Transverse colon (tissue), 4 donors: ENCODE measurements at regions not wholly inside any gene's neighbourhood (a gene's known extent, or its start where the extent isn't known, plus 50 kb on each side); places are given as distances from the start of the nearest gene placed in this dataset.

Experiments
- DNase-seq: peaks from one replicate; pipeline ENCODE4 v3.0.0-alpha.2; 2019
- H3K27ac ChIP-seq, 4 donors: fragments of 200-600 bp; sonication (generic); 2 replicates each; pipeline ENCODE4 v1.5.1; 2016 to 2018; ENCODE audit warnings: inconsistent platforms in 4 of 4
- H3K27me3 ChIP-seq: fragments of 200-600 bp; sonication (generic); 2 replicates; pipeline ENCODE4 v1.5.1; 2017; ENCODE audit warnings: inconsistent platforms
- H3K36me3 ChIP-seq, 4 donors: fragments of 200-600 bp; sonication (generic); 2 replicates each; pipeline ENCODE4 v1.5.1; 2017 to 2019; ENCODE audit warnings: inconsistent platforms in 4 of 4
- H3K4me1 ChIP-seq, 4 donors: fragments of 200-600 bp; sonication (generic); 2 replicates each; pipeline ENCODE4 v1.5.1; 2017 to 2020; ENCODE audit warnings: inconsistent platforms in 4 of 4
- H3K4me3 ChIP-seq, 4 donors: fragments of 200-600 bp; sonication (generic); 1 replicate in 1 of 4; 2 replicates in 3 of 4; pipeline versions ENCODE4 v1.5.1 to v1.6.1; 2017 to 2019; ENCODE audit warnings: inconsistent platforms in 4 of 4
- H3K9me3 ChIP-seq, 2 donors: fragments of 200-600 bp; sonication (generic); 2 replicates each; pipeline ENCODE4 v1.5.1; 2017 to 2019; ENCODE audit warnings: inconsistent platforms in 2 of 2
- EP300 ChIP-seq: sonication (generic); formaldehyde crosslinking; IDR thresholded peaks from one replicate; pipeline ENCODE4 v1.6.1; 2017; ENCODE audit warnings: antibody characterized with exemption, low read depth
- POLR2A ChIP-seq: fragments of 450-650 bp; IDR thresholded peaks from one replicate; pipeline ENCODE4 v1.6.1; 2016; ENCODE audit warnings: antibody characterized with exemption, mild to moderate bottlenecking, moderate library complexity
- POLR2AphosphoS5 ChIP-seq, 3 donors: sonication (generic); formaldehyde crosslinking; IDR thresholded peaks; one replicate each; pipeline ENCODE4 v1.6.1; 2016; ENCODE audit warnings: antibody characterized with exemption in 3 of 3
- WGBS, 2 donors: methylation state at CpG; one replicate each; pipeline ENCODE4 v1.1.5; 2018; ENCODE audit warnings: low coverage in 1 of 2; 5-methylcytosine and 5-hydroxymethylcytosine counted together
- in situ Hi-C, 4 donors: fragments of 200-750 bp; cut with MboI; loops; one replicate each; pipeline versions ENCODE4 v1.15.0 to v1.15.1; 2017; ENCODE audit warnings: low sequenced_read_pairs in 3 of 4, low pct_ligation_motif_present in 1 of 4, low pct_unique_long_range_greater_than_20kb in 1 of 4
- intact Hi-C: fragments of 100-400 bp; cut with DNase I; formaldehyde crosslinking; loops from one replicate; pipeline ENCODE4 v1.15.1; 2023; ENCODE audit warnings: low total_unique reads
- TF ChIP-seq, protein P1 (sequence below), 5 experiments: fragments of 200-600 bp in 3 of 5; fragments of 450-650 bp in 2 of 5; sonication (generic) in 3 of 5; IDR thresholded peaks; 1 replicate in 2 of 5; 2 replicates in 3 of 5; pipeline ENCODE4 v1.5.1; 2016 to 2017; ENCODE audit warnings: antibody characterized with exemption in 5 of 5, inconsistent platforms in 3 of 5, mild to moderate bottlenecking in 2 of 5, moderate library complexity in 1 of 5

DNA sequence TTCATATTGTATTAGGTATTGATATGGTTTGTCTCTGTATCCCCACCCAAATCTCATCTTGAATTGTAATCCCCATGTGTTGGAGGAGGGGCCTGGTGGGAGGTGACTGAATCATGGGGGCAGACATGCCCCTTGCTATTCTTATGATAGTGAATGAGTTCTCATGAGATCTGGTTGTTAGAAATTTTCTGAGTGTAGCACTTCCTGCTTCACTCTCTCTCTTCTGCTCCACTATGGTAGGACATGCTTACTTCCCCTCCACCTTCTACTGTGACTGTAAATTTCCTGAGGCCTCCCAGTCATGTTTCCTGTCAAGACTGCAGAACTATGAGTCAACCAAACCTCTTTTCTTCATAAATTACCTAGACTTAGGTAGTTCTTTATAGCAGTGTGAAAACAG lies 187.4 kb upstream of the SLC24A2 start:
- H3K27me3 ChIP-seq: no peaks in the 10 kb centered on the region
- in situ Hi-C loops: no loop called here
- no peak overlapping the region for H3K27ac ChIP-seq
- DNase-seq: no peak
- no peaks in the 10 kb centered on the region for H3K9me3 ChIP-seq
- no peak overlapping the region for H3K4me3 ChIP-seq
- TF ChIP-seq, protein P1, sequence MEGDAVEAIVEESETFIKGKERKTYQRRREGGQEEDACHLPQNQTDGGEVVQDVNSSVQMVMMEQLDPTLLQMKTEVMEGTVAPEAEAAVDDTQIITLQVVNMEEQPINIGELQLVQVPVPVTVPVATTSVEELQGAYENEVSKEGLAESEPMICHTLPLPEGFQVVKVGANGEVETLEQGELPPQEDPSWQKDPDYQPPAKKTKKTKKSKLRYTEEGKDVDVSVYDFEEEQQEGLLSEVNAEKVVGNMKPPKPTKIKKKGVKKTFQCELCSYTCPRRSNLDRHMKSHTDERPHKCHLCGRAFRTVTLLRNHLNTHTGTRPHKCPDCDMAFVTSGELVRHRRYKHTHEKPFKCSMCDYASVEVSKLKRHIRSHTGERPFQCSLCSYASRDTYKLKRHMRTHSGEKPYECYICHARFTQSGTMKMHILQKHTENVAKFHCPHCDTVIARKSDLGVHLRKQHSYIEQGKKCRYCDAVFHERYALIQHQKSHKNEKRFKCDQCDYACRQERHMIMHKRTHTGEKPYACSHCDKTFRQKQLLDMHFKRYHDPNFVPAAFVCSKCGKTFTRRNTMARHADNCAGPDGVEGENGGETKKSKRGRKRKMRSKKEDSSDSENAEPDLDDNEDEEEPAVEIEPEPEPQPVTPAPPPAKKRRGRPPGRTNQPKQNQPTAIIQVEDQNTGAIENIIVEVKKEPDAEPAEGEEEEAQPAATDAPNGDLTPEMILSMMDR (IDR thresholded peaks at IDR 0.05): no peak
- TF ChIP-seq EP300 (no peak), POLR2A (no peak), POLR2AphosphoS5 (IDR thresholded peaks at IDR 0.05) (no peak)
- no peaks in the 10 kb centered on the region for H3K4me1 ChIP-seq
- no peaks in the 10 kb centered on the region for H3K36me3 ChIP-seq
- intact Hi-C loops: no loop called here

DNA sequence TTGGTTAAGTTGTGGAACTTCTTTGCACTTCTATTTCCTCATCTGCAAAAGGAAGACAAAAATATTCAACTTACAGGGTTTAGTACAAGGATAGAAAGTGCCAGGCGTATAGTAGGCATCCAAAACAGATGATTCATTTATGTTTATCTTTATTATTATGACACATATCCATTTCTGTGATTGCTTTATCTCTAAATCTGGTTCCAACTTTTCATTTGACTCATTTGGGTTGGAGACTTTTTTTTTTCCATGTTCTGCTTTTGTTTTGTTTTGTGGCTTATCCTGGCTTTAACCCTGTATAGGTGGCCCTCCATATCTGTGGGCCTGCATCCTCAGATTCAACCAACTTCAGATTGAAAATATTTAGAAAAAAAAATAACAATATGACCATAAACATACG lies 186.7 kb upstream of the SLC24A2 start:
- Histone ChIP-seq H3K9me3 (no peaks in the 10 kb centered on the region), H3K27ac (no peak overlapping the region), H3K4me3 (no peak overlapping the region), H3K27me3 (no peaks in the 10 kb centered on the region), H3K4me1 (no peaks in the 10 kb centered on the region), H3K36me3 (no peaks in the 10 kb centered on the region)
- 62 to 64% methylated on average over 2 of the region's 2 CpGs for WGBS, 2 donors
- TF ChIP-seq POLR2AphosphoS5 (IDR thresholded peaks at IDR 0.05) (no peak), EP300 (no peak), POLR2A (no peak)
- TF ChIP-seq, protein P1 (IDR thresholded peaks at IDR 0.05): no peak
- intact Hi-C loops: no loop called here
- DNase-seq: no peak
- in situ Hi-C loops: no loop called here

DNA sequence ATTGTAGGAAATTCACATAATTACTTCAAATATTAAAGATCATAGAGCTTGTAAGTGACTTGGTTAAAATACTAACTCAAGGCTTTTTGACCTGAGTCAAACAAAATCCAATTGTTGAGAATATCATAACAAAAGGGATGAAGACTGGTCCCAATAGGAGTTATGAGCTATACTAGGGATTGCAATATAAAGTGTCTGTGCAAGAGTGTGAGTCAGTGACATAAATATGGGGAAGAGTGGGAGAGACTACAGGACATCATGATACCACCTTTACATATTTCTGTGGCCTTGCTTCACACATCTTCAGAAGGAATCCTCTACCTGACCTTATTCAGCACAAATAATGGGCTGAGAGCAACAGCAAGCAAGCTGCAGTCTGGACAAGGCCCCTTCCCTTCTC lies 180.9 kb upstream of the SLC24A2 start:
- intact Hi-C loops (loop anchor here (10.0 kb wide), 1 partner anchor 2005 kb away; no protein-coding TSS in a partner anchor), in situ Hi-C loops (no loop called here)
- H3K9me3 ChIP-seq: no peaks in the 10 kb centered on the region

DNA sequence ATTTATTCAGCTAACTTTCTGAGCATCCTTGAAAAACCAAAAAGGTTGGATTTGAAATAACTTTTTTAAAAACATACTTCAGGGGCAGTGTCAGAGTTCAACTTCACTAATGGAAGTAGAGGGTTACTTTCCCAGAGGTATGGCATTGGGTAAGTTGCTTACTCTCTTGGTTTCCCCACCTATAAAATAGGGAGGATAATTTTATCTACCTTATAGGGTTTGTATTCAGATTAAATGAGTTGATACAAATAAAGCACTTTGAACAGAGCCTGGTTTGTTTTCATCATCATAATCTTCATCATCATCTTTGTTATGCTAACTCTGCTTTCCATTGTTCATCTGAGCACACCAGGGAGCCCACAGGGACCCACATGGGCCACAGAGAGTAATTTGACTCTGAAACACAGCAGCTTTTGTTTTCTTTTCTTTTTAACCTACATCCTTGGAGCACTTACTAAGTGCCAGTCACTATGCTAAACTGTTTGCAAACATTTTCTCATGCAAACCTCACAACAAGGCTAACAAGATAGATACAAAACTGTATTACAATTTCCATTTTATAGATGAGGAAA lies 179.1 kb upstream of the SLC24A2 start:
- H3K27ac ChIP-seq: no peak overlapping the region
- no peak overlapping the region for H3K4me3 ChIP-seq
- no peaks in the 10 kb centered on the region for H3K36me3 ChIP-seq
- intact Hi-C loops (loop anchor here (10.0 kb wide), 1 partner anchor 2003 kb away; no protein-coding TSS in a partner anchor), in situ Hi-C loops (no loop called here)
- H3K9me3 ChIP-seq: no peaks in the 10 kb centered on the region
- H3K4me1 ChIP-seq: no peaks in the 10 kb centered on the region
- no peak for TF ChIP-seq EP300
- TF ChIP-seq POLR2AphosphoS5 (IDR thresholded peaks at IDR 0.05): no peak
- TF ChIP-seq POLR2A: no peak
- TF ChIP-seq, protein P1 (IDR thresholded peaks at IDR 0.05): no peak
- no peak for DNase-seq
- H3K27me3 ChIP-seq: no peaks in the 10 kb centered on the region

More for the DNA sequence above, 180.9 kb upstream of the SLC24A2 start:
- no peaks in the 10 kb centered on the region for H3K4me1 ChIP-seq
- DNase-seq: no peak
- no peaks in the 10 kb centered on the region for H3K27me3 ChIP-seq
- H3K4me3 ChIP-seq: no peak overlapping the region
- TF ChIP-seq POLR2A (no peak), EP300 (no peak), POLR2AphosphoS5 (IDR thresholded peaks at IDR 0.05) (no peak)
- TF ChIP-seq, protein P1 (IDR thresholded peaks at IDR 0.05): no peak
- no peak overlapping the region for H3K27ac ChIP-seq
- no peaks in the 10 kb centered on the region for H3K36me3 ChIP-seq
